ENCODE measurements at regions not wholly inside any gene's neighbourhood (a gene's known extent, or its start where the extent isn't known, plus 50 kb on each side); places are given as distances from the start of the nearest gene placed in this dataset.
"Not testable (repeated sequence)": the region's sequence is repeated elsewhere in the genome, so short reads cannot be mapped to it uniquely, and the experiment has no call there.

DNA sequence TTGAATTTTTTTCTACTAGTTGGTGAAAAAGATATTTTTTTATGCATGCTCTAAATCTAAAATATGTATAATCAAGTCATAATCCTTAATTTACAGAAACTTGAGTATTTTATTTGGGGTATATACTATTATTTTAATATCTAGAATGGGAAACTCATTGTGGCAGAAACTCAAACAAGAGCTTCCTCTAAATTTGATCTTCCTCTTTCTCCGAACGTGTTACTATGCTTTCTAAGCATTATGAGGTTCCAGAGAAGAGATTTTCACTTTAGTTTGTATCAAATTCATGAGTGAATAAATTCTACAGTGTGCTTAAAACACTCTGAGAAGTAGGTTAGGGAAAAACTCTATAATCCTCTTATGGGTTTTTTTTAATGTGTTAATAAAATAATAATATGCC, 173.1 kb downstream of the POTEB3 start:
- TF ChIP-seq, protein P1, sequence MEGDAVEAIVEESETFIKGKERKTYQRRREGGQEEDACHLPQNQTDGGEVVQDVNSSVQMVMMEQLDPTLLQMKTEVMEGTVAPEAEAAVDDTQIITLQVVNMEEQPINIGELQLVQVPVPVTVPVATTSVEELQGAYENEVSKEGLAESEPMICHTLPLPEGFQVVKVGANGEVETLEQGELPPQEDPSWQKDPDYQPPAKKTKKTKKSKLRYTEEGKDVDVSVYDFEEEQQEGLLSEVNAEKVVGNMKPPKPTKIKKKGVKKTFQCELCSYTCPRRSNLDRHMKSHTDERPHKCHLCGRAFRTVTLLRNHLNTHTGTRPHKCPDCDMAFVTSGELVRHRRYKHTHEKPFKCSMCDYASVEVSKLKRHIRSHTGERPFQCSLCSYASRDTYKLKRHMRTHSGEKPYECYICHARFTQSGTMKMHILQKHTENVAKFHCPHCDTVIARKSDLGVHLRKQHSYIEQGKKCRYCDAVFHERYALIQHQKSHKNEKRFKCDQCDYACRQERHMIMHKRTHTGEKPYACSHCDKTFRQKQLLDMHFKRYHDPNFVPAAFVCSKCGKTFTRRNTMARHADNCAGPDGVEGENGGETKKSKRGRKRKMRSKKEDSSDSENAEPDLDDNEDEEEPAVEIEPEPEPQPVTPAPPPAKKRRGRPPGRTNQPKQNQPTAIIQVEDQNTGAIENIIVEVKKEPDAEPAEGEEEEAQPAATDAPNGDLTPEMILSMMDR (IDR thresholded peaks at IDR 0.05) = no peak
- Histone ChIP-seq H3K4me1 (no peaks in the 10 kb centered on the region), H3K27ac (no peak overlapping the region), H3K36me3 (no peaks in the 10 kb centered on the region), H3K27me3 (no peaks in the 10 kb centered on the region), H3K4me3 (no peak overlapping the region), H3K9me3 (no peaks in the 10 kb centered on the region)
- DNase-seq (ENCODE audit: low spot score) = no peak

DNA sequence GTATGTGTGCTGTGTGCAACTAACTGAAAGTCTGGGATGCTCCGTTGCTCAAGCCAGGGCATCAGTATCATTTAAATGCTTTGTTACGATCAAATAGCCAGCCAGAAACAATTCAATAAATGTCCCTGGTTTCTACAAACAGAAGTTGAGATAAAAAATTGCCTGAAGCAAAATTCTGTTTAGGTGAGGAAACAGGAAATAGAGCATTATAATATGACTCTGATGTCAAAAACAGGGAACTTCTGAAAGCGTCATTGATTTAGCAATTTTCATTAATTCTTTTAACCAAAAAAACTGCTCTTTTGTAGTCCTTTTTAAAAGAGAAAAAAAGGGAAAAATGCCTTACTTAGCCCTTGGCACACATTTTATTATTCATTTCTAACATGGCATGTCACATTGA, 174.7 kb downstream of the POTEB3 start:
- not testable (repeated sequence) for H3K27me3 ChIP-seq; H3K4me3 ChIP-seq; H3K9me3 ChIP-seq; DNase-seq (ENCODE audit: low spot score); H3K4me1 ChIP-seq; H3K27ac ChIP-seq; H3K36me3 ChIP-seq

DNA sequence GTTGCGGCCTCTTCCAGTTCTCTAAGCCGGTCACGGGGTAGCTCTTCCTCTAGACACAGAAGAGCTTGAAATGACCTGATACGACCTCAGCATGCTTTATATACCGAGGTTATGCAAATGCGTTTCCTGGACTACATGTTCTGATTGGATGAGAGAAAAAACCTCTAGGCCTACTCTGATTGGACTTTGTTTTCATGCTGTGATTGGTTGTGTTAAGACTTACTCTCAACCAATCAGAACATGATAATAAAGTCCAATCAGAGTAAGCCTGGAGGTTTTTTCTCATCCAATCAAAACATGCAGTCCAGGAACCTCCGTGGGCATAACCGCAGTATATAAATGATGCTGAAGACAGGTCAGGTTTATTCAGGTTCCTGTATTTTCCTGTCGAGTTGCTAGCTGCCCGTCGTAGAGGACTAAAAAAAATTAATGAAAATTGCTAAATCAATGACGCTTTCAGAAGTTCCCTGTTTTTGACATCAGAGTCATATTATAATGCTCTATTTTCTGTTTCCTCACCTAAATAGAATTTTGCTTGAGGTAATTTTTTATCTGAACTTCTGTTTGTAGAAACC, 177.4 kb downstream of the POTEB3 start:
- Histone ChIP-seq H3K4me1 (no peaks in the 10 kb centered on the region), H3K9me3 (no peaks in the 10 kb centered on the region), H3K27me3 (no peaks in the 10 kb centered on the region), H3K4me3 (no peak overlapping the region), H3K27ac (no peak overlapping the region), H3K36me3 (no peaks in the 10 kb centered on the region)
- no peak for DNase-seq (ENCODE audit: low spot score)
- TF ChIP-seq, protein P1 (IDR thresholded peaks at IDR 0.05) = no peak

DNA sequence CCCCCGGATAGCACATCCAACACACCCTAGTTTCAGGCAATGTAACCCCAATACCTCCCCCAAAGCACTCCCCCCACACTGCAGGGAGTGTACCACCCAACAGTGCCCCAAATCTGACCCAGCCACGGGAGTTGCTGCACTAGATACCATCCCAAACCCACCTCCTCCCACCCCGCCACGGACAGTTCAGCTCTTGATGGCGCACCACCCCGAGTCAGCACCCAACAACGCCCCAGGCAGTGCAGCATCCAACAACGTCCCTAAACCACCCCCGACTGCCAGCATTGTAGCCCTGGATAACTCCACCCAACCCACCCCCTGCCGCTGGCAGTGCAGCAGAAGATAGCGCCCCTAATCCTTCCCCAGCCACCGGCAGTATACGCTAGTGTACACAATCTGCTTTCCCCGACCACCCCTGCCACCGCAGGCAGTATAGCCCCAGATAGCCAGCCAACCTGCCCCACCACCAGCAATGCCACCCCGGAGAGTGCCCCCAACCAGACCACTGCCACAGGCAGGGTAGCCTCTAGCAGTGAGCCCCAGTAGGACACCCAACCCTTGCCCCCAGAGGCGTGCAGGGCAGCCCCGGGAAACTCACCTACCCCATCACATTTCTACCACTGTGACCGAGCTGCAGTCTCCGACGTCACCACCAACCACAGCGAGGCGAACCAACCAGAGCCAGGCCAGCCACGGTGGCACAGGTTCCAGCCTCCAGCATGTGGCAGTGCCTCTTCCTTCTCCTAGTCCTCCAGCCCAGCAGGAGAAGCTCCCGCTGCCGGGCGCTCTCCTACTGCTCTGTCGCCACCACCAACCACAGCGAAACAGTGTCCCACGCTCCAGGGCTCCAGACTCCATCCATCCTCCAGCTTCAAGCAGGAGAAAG, 178.1 kb downstream of the POTEB3 start:
- Histone ChIP-seq H3K36me3 (no peaks in the 10 kb centered on the region), H3K4me1 (no peaks in the 10 kb centered on the region), H3K9me3 (no peaks in the 10 kb centered on the region), H3K27ac (no peak overlapping the region), H3K4me3 (no peak overlapping the region), H3K27me3 (no peaks in the 10 kb centered on the region)
- TF ChIP-seq, protein P1 (IDR thresholded peaks at IDR 0.05) = no peak
- no peak for DNase-seq (ENCODE audit: low spot score)

DNA sequence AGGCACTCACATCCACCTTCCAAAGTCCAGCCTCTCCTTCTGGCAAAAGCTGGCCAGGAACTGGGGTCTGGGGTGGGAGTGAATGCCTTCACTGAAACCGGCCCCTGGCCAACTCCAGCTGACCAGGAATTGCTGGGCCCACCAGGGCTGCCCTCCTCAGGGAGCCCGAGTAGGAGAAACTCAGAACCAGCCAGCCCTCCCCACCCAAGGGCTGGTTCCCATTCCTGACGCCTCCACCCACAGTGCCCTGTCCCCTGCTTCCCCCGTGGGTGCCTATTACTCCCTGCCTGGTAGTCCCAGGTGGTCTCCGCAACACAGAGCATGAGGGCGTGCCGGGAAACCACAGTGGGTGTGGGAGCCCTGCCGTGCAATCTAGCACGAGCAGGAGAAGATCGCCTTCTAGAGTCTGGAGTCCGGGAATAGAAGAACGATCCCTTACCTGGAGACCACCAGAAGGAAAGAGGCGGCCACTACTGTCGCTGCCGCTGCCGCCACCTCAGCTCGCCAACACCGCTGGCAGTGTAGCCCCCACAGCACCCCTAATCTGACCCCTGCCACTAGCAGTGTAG, 178.8 kb downstream of the POTEB3 start:
- TF ChIP-seq, protein P1 (IDR thresholded peaks at IDR 0.05) = no peak
- Histone ChIP-seq H3K9me3 (no peaks in the 10 kb centered on the region), H3K27ac (no peak overlapping the region), H3K36me3 (no peaks in the 10 kb centered on the region), H3K27me3 (no peaks in the 10 kb centered on the region), H3K4me1 (no peaks in the 10 kb centered on the region), H3K4me3 (no peak overlapping the region)
- no peak for DNase-seq (ENCODE audit: low spot score)

DNA sequence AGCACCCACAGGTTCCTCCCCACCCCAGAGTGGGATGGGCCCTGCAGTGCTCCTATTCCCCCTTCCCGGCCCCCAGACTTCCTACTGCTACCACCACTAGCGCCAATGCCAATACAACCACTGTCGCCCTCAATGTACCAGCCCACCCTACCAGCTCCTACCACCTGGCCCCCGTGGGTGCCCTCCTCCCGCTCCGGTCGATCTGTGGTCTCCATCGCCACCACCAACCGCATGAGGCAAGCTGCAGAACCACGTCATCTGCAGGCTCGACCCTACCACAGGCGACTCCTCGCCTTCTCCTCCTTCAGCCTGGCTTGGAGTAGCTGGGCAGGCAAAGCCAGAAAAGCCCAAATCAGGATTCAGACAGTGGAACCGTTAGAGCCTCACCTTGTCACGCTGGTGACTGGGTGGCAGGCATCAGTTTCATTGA, 179.3 kb downstream of the POTEB3 start:
- Histone ChIP-seq H3K4me3 (no peak overlapping the region), H3K27ac (no peak overlapping the region), H3K9me3 (no peaks in the 10 kb centered on the region), H3K36me3 (no peaks in the 10 kb centered on the region), H3K4me1 (no peaks in the 10 kb centered on the region), H3K27me3 (no peaks in the 10 kb centered on the region)
- DNase-seq (ENCODE audit: low spot score) = no peak
- TF ChIP-seq, protein P1 (IDR thresholded peaks at IDR 0.05) = no peak

DNA sequence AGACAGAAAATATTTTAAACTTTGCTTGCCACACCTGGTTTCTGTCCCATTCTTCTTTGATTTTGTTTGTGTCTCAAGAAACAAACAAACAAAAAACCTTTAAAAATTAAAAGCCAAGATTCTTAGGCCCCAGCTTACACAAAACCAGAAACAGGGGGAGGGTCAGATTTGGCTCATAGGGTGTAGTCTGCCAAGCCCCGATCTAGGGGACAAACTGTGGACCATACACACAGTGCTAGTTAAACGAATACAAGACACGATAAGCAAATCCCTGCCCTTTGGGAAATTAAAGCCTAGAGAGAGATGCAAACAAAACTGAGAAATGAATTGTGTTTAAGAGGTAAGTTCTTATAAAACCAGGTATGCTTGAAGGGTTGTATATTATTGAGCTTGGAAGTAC, 181.7 kb downstream of the POTEB3 start:
- H3K27ac ChIP-seq; H3K9me3 ChIP-seq; DNase-seq (ENCODE audit: low spot score); H3K36me3 ChIP-seq; H3K4me3 ChIP-seq; H3K27me3 ChIP-seq; H3K4me1 ChIP-seq: not testable (repeated sequence)

DNA sequence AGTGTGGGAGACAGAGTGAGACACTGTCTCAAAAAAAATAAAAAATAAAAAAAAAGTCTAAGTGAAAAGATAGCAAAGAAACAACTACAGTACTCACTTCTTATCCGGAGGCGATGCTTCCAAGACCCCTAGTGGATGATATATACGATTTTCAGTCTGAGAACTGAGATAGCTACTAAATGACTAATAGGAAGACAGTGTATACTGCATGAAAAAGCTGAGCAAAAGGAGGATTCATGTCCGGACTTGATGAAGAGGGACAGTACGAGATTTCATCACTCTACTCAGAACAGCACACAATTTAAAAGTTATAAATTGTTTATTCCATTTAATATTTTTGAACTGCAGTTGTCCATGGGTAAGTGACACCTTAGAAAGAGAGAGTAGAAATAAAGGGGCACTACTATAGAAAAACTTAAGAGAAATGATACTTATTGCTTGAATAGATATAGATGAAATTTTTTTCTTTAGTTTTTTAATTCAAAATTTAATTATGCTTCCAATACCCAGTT, 190.7 kb downstream of the POTEB3 start:
- H3K9me3 ChIP-seq = not testable (repeated sequence)

More for the DNA sequence above, 190.7 kb downstream of the POTEB3 start:
- not testable (repeated sequence) for H3K27ac ChIP-seq; H3K4me1 ChIP-seq; H3K27me3 ChIP-seq; DNase-seq (ENCODE audit: low spot score); H3K4me3 ChIP-seq; H3K36me3 ChIP-seq
